ENCODE measurements at regions not wholly inside any gene's neighbourhood (a gene's known extent, or its start where the extent isn't known, plus 50 kb on each side); places are given as distances from the start of the nearest gene placed in this dataset.
"Not testable (repeated sequence)": the region's sequence is repeated elsewhere in the genome, so short reads cannot be mapped to it uniquely, and the experiment has no call there.

GRCh38 chr12:30345744-30346471, 349.8 kb downstream of the IPO8 start:
- no peak for DNase-seq (ENCODE audit: low spot score)

GRCh38 chr12:30330565-30330964, 365.1 kb downstream of the IPO8 start:
- no peak for DNase-seq (ENCODE audit: low spot score)

DNA sequence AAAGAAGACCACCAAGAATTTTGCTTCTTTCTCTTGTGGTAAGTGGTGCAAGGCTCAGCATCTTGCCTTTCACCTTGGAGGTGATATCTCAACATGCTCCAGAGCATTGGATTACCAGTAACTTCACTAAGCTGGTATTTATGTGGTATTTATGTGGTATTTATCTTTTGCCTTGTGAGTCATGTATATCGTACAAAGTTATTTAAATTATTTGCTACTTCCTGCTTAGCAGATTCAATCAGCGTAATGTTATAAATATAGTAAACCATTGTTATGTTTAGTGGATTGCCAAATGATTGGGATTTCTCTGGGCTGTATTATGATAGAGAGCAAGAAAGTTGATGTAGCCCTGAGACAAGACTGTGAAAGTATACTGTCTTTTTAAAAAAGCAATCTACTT, 366.4 kb downstream of the IPO8 start:
- DNase-seq (ENCODE audit: low spot score), result no peak

- DNase-seq (ENCODE audit: low spot score), result no peak
Measured at GRCh38 chr12:30323008-30323407, 372.7 kb downstream of the IPO8 start.

DNA sequence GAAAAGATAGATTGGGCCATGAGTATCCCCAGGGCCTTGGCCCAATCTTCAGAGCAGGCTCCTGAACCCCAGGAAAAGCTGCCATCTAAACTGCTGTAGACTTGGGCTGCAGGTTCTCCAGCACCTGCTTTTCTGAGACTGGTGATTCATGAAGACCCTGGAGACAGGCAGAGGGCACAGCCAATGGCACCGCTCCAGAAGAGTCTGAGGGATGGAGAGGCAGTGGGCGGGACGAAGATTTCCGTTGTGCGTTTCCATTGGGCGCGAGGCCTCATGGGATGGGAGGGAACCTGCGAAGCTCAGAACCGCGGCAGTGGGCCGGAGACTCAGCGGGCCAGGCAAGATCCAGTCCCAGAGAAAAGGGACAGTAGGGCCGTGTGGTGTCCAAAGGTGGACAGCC, 375.1 kb downstream of the IPO8 start:
- no peak for DNase-seq (ENCODE audit: low spot score)

- DNase-seq (ENCODE audit: low spot score), result no peak
Measured at GRCh38 chr12:30314506-30315100, 381.1 kb downstream of the IPO8 start.

- no peak for DNase-seq (ENCODE audit: low spot score)
Measured at GRCh38 chr12:30308010-30308717, 387.5 kb downstream of the IPO8 start.

DNA sequence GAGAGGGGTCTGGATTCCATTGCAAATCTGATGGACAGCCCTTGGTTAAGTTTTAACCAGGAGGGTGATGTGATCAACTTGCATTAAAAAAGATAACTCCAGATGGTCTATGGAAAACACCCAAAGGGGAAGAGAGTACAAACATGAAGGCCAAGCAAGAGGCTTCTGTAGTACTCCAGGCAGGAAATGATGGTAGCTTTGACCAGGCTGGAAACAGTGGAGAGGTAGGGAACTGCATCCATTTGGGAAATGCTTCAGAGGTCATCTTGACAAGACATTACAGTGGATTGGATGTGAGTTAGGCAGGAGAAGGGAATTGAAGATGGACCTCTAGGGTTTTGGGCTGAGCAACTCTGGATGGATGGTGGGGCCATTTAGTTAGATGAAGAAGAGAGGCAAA, 391.1 kb downstream of the IPO8 start:
- DNase-seq (ENCODE audit: low spot score), result no peak

DNA sequence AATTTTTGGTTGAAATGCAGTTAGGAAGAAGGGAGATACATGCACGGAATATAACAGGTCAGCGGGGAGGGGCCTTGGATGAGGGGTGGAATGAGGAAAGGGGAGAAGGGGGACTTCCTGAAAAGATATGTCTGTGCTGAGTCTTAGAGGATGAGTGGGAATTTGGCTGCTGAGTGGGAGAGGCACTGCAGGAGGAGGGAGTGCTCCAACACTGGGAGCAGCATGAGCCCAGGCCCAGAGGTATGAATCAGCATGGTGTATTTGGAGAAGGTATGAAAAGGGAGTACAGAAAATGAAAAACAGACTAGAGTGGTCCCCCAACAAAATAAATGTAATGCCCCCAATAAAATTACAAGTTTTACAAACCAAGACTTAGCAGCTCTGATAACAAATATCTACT, 394.4 kb downstream of the IPO8 start:
- no peak for DNase-seq (ENCODE audit: low spot score)

- DNase-seq (ENCODE audit: low spot score), result no peak
Measured at GRCh38 chr12:30296486-30296885, 399.2 kb downstream of the IPO8 start.

DNA sequence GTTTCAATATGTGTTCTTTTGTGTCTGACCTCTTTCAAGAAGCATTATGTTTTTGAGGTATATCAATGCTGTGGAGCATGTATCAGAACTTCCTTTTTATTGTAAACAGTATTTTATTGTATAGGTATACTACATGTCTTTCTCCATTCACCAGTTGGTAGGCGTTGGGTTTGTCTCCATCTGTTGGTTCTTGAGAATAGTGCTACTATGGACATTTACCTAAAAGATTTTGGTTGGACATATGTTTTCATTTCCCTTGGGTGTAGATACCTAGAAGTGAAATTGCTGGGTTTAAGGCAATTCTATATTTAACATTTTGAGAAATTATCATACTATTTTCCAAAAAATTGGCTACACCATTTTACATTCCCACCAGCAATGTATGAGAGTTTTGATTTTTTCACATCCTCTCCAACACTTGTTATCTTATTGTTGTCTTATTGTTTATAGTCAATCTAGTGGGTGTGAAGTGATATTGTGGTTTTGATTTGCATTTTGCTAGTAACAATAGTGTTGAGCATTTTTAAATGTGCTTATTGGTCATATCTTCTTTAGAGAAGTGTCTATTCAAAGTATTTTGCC, 409.2 kb downstream of the IPO8 start:
- peak; percentile 16 for DNase-seq (ENCODE audit: low spot score)

DNA sequence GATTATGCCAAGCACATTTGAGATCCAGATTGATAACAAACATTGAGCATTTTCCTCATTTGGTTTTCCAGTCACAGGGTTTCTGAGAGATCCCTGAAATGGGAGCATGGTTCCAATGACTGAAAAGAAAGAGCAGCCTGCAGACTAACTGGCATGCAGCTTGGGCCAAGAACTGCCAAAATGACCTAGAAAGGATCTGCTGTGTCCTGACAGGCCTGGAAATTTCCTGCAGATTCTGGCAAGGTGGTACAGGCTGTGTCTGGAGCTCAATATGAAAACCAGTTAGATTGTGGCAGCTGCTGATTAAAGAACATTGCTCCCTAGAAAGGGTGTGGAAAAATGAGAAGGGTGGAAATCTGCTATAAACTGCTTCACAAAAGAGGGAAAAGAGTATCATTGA, 417.3 kb downstream of the IPO8 start:
- peak; percentile 23 for DNase-seq (ENCODE audit: low spot score)

GRCh38 chr12:30272515-30272914, 423.2 kb downstream of the IPO8 start:
- DNase-seq (ENCODE audit: low spot score), result not testable (repeated sequence)

GRCh38 chr12:30269496-30269895, 426.2 kb downstream of the IPO8 start:
- no peak for DNase-seq (ENCODE audit: low spot score)

GRCh38 chr12:30268041-30268440, 427.6 kb downstream of the IPO8 start:
- DNase-seq (ENCODE audit: low spot score), result no peak

GRCh38 chr12:30263434-30263833, 432.2 kb downstream of the IPO8 start:
- no peak for DNase-seq (ENCODE audit: low spot score)

DNA sequence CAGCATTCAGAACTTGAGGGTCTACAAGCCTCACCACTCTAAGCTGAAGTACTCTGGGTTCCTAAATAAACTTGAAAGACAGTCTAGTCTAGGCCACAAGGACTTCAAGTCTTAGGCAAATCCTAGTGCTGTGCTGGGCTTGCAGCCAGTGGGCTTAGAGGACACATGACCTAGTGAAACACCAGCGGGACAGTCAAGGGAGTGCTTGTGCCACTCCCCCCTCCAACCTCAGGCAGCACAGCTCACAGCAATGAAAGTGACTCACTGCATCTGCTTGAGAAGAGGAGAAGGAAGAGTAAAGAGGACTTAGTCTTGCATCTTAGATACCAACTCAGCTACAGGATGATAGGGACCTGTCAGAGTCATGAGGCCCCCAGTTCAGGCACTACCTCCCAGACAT, 438.1 kb downstream of the IPO8 start:
- DNase-seq (ENCODE audit: low spot score), result no peak

- no peak for DNase-seq (ENCODE audit: low spot score)
Measured at GRCh38 chr12:30251546-30251945, 444.1 kb downstream of the IPO8 start.

- no peak for DNase-seq (ENCODE audit: low spot score)
Measured at GRCh38 chr12:30243426-30243825, 452.2 kb downstream of the IPO8 start.

DNA sequence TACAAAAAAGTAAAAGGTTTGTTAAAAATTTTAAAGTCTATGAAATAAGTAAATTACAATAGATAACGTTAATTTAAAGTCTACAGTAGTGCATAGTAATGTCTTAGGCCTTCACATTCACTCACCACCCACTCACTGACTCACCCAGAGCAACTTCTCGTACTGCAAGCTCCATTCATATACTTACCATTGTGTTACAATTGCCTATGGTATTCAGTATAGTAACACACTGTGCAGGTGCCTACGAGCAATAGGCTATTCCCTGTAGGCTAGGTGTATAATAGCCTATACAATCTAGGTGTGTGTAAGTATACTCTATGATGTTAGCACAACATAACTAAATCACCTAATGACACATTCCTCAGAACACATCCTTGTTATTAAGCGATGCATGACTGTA, 435.3 kb upstream of the TMTC1 start:
- DNase-seq (ENCODE audit: low spot score), result no peak

DNA sequence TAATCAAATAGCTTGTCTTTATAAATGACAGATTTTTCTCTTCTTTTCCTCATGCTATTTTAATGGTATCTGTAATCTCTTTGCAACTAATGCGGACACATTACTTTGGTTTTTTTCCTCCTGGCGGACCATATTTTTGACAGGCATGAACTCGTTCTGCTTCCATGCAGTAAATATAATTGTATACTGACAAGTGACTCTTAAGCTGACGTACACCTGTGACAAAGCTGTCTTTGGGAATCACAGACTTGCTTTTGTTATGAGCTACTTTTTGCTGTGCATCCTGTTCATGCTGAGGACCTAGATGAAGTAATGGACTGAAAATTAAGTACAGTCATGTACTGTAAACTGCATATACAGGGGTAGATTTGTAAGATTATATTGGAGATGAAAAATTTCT, 434.3 kb upstream of the TMTC1 start:
- DNase-seq (ENCODE audit: low spot score), result no peak

DNA sequence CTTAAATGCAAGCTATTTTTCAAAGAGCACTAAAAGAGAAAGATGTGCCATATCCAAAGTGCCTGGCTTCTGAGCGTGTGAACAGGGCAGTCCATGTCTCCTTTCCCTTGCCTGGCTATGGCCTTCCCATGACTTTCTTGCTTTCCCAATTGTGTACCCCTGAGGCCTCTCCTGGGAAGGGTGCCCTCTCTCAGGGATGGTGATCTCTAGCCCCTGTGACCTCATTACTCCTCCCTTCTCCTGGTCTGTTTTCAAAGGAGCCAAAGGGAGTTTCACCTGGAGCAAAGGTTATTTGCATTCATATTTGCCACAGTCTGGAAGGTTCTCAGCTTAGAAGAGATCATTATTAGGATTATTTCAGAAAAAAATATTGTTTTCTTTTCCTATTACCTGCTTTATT, 429.4 kb upstream of the TMTC1 start:
- DNase-seq (ENCODE audit: low spot score), result no peak

- DNase-seq (ENCODE audit: low spot score), result no peak
Measured at GRCh38 chr12:30211743-30212142, 428.0 kb upstream of the TMTC1 start.
